ENCODE measurements at regions not wholly inside any gene's neighbourhood (a gene's known extent, or its start where the extent isn't known, plus 50 kb on each side); places are given as distances from the start of the nearest gene placed in this dataset.
"Not testable (repeated sequence)": the region's sequence is repeated elsewhere in the genome, so short reads cannot be mapped to it uniquely, and the experiment has no call there.

- DNase-seq: no peak
Measured at GRCh38 chr16:52785653-52786052, 238.7 kb upstream of the TOX3 start.

- DNase-seq: no peak
Measured at GRCh38 chr16:52783616-52784015, 236.7 kb upstream of the TOX3 start.

- DNase-seq: no peak
Measured at GRCh38 chr16:52781005-52781630, 234.2 kb upstream of the TOX3 start.

GRCh38 chr16:52773026-52773425 lies 226.1 kb upstream of the TOX3 start:
- DNase-seq: no peak

- no peak for DNase-seq
Measured at GRCh38 chr16:52770828-52771227, 223.9 kb upstream of the TOX3 start.

DNA sequence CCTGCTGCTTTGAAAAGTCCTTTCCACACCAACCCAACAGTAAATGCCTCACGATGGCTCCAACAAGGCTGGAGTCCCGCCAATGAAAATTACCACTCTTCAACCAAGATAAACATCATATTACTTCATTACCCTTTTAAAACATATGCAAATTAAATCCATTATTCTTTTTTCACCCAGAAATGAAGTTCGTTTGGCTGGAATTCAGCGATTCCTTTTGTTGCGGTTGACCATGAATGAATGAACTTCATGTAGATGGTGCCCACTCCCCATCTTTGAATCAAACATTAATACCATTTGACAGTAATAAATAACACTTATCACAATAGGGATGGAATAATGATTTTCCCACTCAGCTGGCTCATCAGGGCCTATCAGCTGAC lies 211.5 kb upstream of the TOX3 start:
- DNase-seq: no peak

GRCh38 chr16:52757746-52758472 lies 211.0 kb upstream of the TOX3 start:
- DNase-seq: no peak

DNA sequence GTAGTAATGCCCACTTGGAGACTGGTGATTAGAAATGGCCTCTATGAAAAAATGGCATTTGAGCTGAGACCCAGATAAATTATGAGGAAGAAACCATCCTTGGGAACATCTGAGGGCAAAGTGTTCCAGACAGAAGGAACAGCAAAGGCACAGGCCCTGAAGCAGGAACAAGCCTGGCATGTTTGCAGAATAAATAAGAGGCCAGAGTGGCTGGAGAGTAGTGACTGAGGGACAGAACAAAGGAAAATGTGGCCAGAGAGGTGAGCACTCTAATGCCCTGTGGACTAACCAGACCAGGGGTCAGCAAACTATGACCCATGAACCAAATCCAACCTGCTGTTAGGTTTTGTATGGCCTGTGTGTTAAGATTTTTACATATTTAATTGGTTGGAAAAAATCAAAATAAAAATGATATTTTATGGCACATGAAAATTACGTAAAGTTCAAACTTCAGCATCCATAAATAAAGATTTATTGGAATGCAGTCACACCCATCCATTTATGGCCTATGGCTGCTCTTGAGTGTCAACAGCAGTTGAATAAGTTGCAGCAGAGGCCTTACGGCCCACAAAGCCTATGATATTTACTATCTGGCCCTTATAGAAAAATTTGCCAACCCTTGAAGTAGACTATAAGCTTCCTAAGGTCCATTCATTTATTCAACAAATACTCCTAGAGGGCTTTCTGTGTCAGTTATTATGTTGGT lies 210.0 kb upstream of the TOX3 start:
- no peak for DNase-seq

DNA sequence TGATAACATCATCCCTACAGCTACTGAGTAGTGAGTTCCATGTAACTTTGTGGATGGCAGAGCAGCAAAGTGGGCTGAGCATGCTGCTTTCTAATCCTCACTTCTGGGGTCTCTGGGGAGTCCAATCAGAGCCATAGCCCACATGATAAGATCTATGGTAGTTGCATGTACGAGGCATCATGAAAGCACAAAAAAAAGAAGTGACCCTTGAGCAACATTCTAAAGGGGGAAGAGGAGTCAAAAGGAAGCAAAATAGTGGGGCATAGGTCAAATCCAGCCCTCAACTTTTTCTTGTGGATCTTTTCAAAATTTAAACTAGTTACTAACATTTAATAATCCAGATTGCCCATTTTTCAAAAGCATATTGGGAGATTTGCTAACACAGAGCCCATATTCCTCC lies 208.5 kb upstream of the TOX3 start:
- DNase-seq: no peak

DNA sequence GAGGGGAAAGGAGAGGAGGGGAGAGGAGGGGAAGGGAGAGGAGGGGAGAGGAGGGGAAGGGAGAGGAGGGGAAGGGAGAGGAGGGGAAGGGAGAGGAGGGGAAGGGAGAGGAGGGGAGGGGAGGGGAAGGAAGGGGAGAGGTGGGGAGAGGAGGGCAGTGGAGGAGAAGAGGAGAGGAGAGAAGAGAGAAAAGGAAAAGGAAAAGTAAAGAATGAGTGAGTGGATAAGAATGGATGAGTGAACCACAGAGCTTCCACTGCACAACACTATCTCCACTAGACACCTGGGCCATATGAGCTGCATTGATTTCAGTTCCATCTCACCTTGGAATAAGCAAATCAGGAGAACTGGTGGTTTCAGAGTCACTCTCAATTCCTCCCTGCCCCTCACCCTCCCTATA lies 204.1 kb upstream of the TOX3 start:
- no peak for DNase-seq

DNA sequence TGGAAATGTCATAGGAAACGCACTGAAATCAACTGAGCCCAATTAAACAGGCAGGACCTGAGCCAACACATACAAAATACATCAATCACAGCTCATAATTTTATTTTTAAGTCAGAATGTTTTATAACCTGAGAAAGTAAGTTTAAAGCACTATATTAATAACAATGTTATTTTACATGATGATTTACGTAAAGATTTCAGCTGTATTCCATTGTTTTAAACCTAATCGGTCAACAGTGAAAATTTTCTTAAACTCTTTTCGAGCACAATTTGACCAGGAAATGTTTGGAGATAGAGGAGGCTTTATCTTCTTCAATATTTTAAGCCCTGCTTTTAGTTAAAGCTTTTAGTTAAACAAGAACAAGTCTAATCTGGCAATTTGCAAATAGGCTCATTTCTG lies 201.8 kb upstream of the TOX3 start:
- no peak for DNase-seq

- DNase-seq: no peak
Measured at GRCh38 chr16:52747088-52747595, 200.2 kb upstream of the TOX3 start.

DNA sequence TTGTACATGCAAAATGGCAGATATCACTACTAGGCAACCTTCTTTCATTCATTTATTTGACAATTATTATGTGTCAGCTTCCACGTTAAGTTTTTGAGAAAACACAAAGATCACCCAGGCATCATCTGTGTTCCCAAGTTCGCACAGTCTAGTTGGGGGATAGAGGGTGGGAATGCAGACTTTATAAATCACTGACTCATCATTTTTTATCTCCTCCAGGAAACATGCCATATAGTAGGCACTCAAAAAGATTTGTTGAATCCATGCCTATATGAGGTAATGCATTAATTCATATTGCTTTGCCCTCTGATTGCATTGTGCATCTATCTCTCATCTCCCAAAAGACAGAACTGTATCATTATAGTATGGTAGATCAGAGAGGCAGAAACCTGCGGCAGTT lies 196.8 kb upstream of the TOX3 start:
- no peak for DNase-seq

- no peak for DNase-seq
Measured at GRCh38 chr16:52742608-52743170, 195.7 kb upstream of the TOX3 start.

GRCh38 chr16:52742052-52742451 lies 195.1 kb upstream of the TOX3 start:
- DNase-seq: no peak

- no peak for DNase-seq
Measured at GRCh38 chr16:52741351-52741750, 194.4 kb upstream of the TOX3 start.

DNA sequence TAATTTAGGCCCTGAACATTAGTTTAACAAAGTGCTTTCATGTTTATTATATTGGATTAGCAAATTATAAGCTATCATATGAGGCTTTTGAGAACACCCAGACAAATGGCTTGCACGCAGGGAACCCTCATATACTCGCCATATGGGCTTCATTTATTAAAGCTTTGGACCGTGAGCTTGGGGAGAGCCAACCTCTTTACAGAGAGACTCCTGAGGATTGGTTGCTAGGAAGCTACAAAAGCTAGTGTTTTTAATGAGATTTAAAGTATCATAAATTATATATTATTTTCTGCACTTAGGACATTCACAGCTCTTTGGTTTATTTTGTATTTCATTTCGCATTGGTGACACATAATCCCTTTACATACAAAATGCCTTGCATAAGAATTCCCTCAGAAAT lies 193.8 kb upstream of the TOX3 start:
- no peak for DNase-seq

DNA sequence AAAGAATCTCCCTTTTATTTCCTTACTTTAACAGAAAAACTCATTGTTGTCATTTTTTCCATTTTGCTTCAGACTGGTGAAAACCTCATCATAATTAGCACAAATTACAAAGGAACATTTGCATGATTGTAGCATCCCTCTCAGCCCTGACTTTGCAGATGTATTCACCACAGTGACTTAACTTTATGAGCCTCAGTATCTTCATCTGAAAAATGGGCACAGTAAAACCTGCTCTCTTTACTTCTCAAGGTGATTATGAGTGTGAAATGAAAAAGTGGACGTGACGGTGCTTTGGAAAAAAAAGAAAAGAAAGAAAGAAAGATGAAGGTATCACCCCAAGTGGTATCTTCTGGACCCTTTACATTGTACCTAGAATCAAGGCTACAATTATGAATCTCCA lies 193.4 kb upstream of the TOX3 start:
- DNase-seq: no peak

- DNase-seq: not testable (repeated sequence)
Measured at GRCh38 chr16:52738992-52739391, 192.0 kb upstream of the TOX3 start.

- no peak for DNase-seq
Measured at GRCh38 chr16:52731219-52731875, 184.4 kb upstream of the TOX3 start.

GRCh38 chr16:52729731-52730130 lies 182.8 kb upstream of the TOX3 start:
- no peak for DNase-seq

DNA sequence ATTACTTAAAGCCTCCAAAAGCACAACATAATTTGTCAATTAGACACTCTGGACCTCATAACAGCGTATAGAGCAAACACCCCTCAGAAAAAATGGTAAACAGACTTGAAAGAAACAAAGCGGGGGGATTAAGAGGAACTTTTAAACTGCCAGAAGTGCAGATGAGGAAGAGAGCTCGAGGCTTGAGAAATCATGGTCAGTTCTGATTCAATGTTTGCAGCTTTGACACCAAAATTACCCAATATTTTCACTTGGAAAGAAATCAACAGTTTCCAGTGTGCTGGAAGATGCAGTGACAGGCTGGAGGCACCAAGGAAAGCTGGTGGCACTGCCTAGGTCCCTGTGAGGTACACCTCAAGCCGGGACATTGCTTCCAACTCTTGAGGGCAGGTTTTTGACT lies 180.9 kb upstream of the TOX3 start:
- no peak for DNase-seq

GRCh38 chr16:52727441-52727840 lies 180.5 kb upstream of the TOX3 start:
- DNase-seq: no peak

All from CD4-positive, alpha-beta T cell treated with Interleukin-12 subunit alpha and Interleukin-12 subunit beta, for 1 hour (primary cell).